Uterus (tissue), 3 donors: ENCODE measurements at regions not wholly inside any gene's neighbourhood (a gene's known extent, or its start where the extent isn't known, plus 50 kb on each side); places are given as distances from the start of the nearest gene placed in this dataset.

ENCODE experiments used
- DNase-seq, 2 donors: peaks; one replicate each; pipeline ENCODE4 v3.0.0-alpha.2; 2019 to 2020
- H3K27ac ChIP-seq, 2 donors: fragments of 200-600 bp; sonication (generic); 1 replicate in 1 of 2; 2 replicates in 1 of 2; pipeline ENCODE4 v1.5.1; 2016 to 2018
- H3K27me3 ChIP-seq, 2 donors: fragments of 200-600 bp; sonication (generic); one replicate each; pipeline ENCODE4 v1.5.1; 2018 to 2019; ENCODE audit warnings: control low read depth in 1 of 2
- H3K36me3 ChIP-seq, 2 donors: fragments of 200-600 bp; sonication (generic); one replicate each; pipeline ENCODE4 v1.5.1; 2019; ENCODE audit warnings: control low read depth in 1 of 2
- H3K4me1 ChIP-seq, 2 donors: fragments of 200-600 bp; sonication (generic); one replicate each; pipeline ENCODE4 v1.5.1; 2018 to 2019; ENCODE audit warnings: control low read depth in 1 of 2
- H3K4me3 ChIP-seq, 2 donors: fragments of 200-600 bp; sonication (generic); 1 replicate in 1 of 2; 2 replicates in 1 of 2; pipeline ENCODE4 v1.5.1; 2018 to 2019; ENCODE audit warnings: mild to moderate bottlenecking in 1 of 2
- H3K9me3 ChIP-seq, 2 donors: fragments of 200-600 bp; sonication (generic); one replicate each; pipeline ENCODE4 v1.5.1; 2019; ENCODE audit warnings: control low read depth in 1 of 2
- CTCF ChIP-seq, 4 experiments: fragments of 200-600 bp in 2 of 4; fragments of 450-650 bp in 2 of 4; sonication (generic) in 2 of 4; IDR thresholded peaks; one replicate each; pipeline ENCODE4 v1.5.1; 2016 to 2019; ENCODE audit warnings: antibody characterized with exemption in 4 of 4, mild to moderate bottlenecking in 2 of 4, moderate library complexity in 1 of 4
- POLR2A ChIP-seq, 2 donors: fragments of 450-650 bp; IDR thresholded peaks; one replicate each; pipeline ENCODE4 v1.6.1; 2016; ENCODE audit warnings: antibody characterized with exemption in 2 of 2, mild to moderate bottlenecking in 1 of 2, moderate library complexity in 1 of 2
- intact Hi-C: fragments of 100-400 bp; cut with DNase I; formaldehyde crosslinking; loops from one replicate; pipeline ENCODE4 v1.15.1; 2023; ENCODE audit warnings: low total_unique reads
- donor health status: DM: yes; HTN: yes; CAD: no.

- DNase-seq = no peak
- intact Hi-C loops = no loop called here
- Histone ChIP-seq H3K27me3 (no peaks in the 10 kb centered on the region), H3K36me3 (no peaks in the 10 kb centered on the region), H3K4me3 (no peak overlapping the region), H3K9me3 (no peaks in the 10 kb centered on the region), H3K4me1 (no peaks in the 10 kb centered on the region), H3K27ac (no peak overlapping the region)
- TF ChIP-seq POLR2A (IDR thresholded peaks at IDR 0.05) (no peak), CTCF (IDR thresholded peaks at IDR 0.05) (no peak)
Observed at GRCh38 chr3:153042088-153042487, 119.9 kb upstream of the RAP2B start.

GRCh38 chr3:153043729-153044328 is 118.2 kb upstream of the RAP2B start:
- TF ChIP-seq POLR2A (IDR thresholded peaks at IDR 0.05) (no peak), CTCF (IDR thresholded peaks at IDR 0.05) (no peak)
- H3K9me3 ChIP-seq = no peaks in the 10 kb centered on the region

GRCh38 chr3:153045150-153045549 is 116.9 kb upstream of the RAP2B start:
- intact Hi-C loops = no loop called here
- no peaks in the 10 kb centered on the region for H3K36me3 ChIP-seq
- no peak overlapping the region for H3K27ac ChIP-seq
- H3K27me3 ChIP-seq = no peaks in the 10 kb centered on the region
- H3K4me3 ChIP-seq = no peak overlapping the region
- H3K9me3 ChIP-seq = no peaks in the 10 kb centered on the region
- TF ChIP-seq CTCF (IDR thresholded peaks at IDR 0.05) (no peak), POLR2A (IDR thresholded peaks at IDR 0.05) (no peak)
- H3K4me1 ChIP-seq = no peaks in the 10 kb centered on the region
- no peak for DNase-seq

More at GRCh38 chr3:153043729-153044328, 118.2 kb upstream of the RAP2B start:
- H3K36me3 ChIP-seq = no peaks in the 10 kb centered on the region
- H3K4me3 ChIP-seq = no peak overlapping the region
- DNase-seq = no peak
- H3K4me1 ChIP-seq = no peaks in the 10 kb centered on the region
- H3K27me3 ChIP-seq = no peaks in the 10 kb centered on the region
- intact Hi-C loops = no loop called here
- H3K27ac ChIP-seq = no peak overlapping the region

GRCh38 chr3:153050978-153051377 is 111.0 kb upstream of the RAP2B start:
- Histone ChIP-seq H3K36me3 (no peaks in the 10 kb centered on the region), H3K4me3 (no peak overlapping the region), H3K4me1 (no peaks in the 10 kb centered on the region), H3K9me3 (no peaks in the 10 kb centered on the region), H3K27ac (no peak overlapping the region), H3K27me3 (no peaks in the 10 kb centered on the region)
- intact Hi-C loops = no loop called here
- DNase-seq = no peak
- TF ChIP-seq CTCF (IDR thresholded peaks at IDR 0.05) (no peak), POLR2A (IDR thresholded peaks at IDR 0.05) (no peak)

GRCh38 chr3:153051427-153052095 is 110.5 kb upstream of the RAP2B start:
- intact Hi-C loops = no loop called here
- Histone ChIP-seq H3K9me3 (no peaks in the 10 kb centered on the region), H3K36me3 (no peaks in the 10 kb centered on the region), H3K4me3 (no peak overlapping the region), H3K4me1 (no peaks in the 10 kb centered on the region), H3K27ac (peak overlapping the region; percentile 53 to 55), H3K27me3 (no peaks in the 10 kb centered on the region)
- TF ChIP-seq CTCF (IDR thresholded peaks at IDR 0.05) = no peak
- DNase-seq = no peak
